ENCODE measurements at regions not wholly inside any gene's neighbourhood (a gene's known extent, or its start where the extent isn't known, plus 50 kb on each side); places are given as distances from the start of the nearest gene placed in this dataset.
"Not testable (repeated sequence)": the region's sequence is repeated elsewhere in the genome, so short reads cannot be mapped to it uniquely, and the experiment has no call there.

DNA sequence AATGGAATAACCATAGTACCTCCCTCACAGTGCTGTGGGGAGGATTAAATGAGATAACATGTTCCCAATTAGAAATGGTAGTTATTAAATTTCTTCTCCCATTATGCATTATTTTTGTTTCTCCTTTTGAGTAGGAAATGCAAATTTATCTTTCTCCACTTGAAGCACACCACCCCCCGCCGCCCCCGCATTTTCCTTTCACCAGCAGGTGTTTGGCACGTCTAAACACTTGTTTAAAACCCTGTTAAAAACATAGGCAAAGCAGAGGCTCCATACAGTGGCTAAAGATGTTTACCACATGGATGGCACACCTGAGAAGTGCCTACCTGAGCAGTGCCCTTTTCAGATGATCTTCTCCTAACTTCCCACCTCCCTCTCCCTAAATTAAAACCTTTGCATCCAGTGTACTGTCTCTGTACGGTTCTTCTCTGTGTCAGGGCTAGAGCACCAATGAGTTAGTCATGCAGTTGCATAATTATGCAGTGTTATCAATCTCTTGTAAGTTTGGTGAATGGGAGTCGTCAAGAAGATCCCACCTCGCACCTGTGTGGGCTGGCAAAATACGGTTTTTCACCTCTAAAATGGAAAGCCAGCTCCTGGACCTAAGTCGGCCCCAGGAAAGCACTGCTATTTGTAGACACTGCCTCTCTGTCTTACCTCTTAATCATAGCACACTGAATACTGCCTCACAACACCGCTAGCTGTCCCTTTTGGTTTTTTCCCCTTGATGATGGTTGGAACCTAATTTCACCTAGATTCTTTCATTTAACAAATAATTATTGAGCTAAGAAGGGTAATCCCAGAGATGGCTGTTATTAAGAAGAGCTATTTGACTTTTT, 122.0 kb downstream of the CT47B1 start:
- DNase-seq (ENCODE audit: low read depth in 2 of 2): peak; percentile 8 to 34

DNA sequence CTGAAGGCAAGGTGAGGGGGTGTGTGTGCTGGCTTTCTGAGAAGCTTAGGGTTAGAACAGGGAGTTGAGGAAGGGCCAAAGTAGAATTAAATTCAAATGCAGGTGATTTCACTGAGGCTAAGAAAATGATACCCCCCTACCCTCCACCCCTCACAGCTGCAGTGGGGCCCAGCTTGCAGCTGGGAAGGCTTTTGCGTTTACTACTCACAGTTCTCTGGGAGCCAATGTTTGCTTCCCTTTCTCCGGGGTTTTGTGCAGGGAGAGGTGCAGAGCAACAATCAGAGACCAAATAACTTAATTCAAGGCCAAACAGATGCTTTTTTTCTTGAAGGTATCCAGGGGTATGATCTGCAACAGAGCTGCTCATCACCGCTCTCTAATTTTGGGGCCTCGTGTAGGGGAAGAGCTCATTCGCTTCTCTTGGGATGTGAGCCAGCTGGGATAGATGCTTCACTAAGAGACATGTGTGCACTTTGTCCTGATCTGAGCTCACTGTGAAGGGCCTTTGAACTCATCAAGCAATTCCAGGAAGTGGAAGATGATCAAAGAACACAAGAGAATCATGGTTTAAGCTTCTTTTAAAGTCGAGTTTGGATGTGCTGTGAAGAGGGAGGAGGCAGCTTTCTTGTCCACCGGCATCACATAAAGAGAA, 122.7 kb upstream of the C1GALT1C1 start:
- DNase-seq (ENCODE audit: low read depth in 2 of 2): no peak

DNA sequence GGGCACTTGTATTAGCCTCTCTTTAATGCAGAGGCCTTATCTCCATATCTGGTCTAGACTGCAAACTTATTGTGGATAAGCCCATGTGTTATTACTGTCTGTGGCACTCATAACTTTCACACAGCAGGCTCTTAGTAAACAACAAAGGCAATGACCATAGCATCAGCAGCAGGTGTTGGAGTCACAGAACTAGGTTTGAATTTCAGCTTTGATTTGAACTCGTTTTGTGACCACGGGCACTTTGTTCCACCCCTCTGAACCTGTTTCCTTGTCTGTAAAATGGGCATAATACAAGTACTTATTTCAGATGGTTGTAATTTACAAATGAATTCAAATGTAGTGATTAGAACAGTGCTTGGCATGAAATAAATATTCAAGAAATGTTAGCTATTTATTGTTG, 121.8 kb upstream of the C1GALT1C1 start:
- no peak for DNase-seq (ENCODE audit: low read depth in 2 of 2)

DNA sequence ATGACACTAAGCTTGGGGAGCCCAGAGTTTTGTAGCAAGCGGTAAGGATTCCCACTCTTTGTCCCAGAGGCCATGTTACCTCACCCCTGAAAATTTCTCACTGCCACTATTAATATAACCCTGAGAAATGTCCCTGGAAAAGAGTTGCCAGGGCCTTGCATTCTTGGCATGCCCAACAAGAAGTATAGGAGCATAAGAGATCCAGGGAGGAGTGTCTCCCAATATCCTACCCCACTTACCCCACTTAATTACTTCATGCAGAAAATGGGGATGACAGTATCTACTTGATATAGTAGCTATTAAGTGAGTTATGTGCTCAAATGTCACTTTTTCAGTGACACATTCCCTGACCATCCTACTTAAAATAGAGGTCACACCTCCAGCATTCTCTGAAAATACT, 120.5 kb upstream of the C1GALT1C1 start:
- DNase-seq (ENCODE audit: low read depth in 2 of 2): no peak

DNA sequence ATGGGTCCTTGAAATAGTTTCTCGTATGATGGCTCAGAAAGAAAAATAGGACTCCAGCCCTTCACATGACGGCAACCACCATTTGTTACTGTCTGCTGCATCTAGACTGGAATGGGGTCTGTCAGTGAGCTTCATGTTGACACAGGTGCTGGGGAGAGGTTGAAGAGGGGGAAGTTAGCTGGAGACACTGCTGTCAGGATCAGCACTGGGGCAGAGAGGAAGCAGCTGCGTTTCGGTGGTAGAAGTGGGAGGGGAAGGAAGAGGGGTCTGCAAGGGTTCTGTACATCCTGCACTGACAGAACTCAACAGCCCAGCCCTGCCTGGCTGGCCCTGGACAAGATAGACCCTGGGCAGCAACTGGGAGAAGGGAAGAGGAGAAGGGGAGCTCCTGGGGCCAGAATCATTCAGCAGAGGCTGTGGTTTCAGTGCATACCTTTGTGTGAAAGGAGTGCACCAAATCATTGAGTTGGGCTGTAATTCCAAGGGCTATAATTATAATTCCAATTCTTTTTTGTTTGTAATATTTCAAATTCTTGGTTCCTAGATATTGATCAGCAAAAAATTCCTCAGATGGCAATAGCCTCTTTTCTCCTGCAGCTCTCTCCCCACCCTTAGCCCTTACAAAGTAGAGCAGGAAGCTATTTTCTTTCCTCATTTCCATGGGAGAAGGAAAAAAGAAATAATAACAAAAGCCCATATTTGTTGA, 119.4 kb upstream of the C1GALT1C1 start:
- no peak for DNase-seq (ENCODE audit: low read depth in 2 of 2)

DNA sequence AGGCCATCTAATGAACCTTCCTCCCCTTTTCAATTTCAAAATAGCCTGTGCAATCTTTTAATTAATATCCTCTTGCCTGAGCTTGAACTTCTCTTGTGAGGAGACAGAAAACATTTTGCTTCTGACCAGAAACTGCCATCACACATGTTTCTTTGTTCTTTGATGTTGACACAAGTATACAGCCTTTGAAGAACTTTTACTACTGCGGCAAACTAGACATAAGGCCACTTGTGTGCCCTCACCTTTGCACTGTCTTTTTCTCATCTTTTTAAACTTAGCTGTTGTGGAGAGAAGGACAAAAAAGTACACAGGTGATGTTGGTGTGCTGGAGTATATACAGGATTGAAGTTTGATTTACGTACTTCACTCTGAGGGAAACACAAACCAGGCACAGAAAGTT, 116.3 kb upstream of the C1GALT1C1 start:
- DNase-seq (ENCODE audit: low read depth in 2 of 2): no peak

DNA sequence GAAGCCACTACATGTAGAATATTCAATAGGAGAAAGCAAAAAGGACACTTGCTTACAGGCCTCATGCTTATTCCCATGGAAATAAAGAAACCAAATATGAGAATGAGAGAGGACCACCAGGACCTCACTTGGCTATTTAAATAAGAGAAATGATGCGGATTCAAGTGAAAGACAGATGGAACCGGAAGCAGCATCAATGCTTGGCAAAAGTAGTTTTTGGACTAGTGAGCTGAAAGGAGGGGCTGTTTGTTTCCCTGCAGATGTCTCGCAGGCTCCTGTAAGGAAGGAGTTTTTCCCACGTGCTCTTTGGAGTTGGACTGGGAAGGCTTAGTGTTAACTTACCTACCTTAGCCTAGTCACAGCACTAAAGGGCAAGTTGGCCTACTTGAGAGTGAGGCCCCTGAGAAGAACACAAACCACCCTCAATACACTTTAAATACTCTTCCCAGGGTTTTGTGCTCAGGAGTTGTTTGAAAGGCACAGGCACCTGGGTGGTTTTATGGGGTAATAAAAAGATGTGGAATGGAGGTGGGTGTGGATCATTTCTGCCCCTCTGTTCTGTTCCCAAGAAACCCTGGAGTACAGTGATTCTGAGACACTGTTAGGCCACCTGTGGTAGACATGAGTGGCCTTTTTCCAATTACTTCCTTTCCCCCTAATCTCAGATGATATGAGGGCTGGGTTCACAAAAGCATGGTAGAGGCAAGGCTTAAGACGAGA, 113.3 kb upstream of the C1GALT1C1 start:
- no peak for DNase-seq (ENCODE audit: low read depth in 2 of 2)

DNA sequence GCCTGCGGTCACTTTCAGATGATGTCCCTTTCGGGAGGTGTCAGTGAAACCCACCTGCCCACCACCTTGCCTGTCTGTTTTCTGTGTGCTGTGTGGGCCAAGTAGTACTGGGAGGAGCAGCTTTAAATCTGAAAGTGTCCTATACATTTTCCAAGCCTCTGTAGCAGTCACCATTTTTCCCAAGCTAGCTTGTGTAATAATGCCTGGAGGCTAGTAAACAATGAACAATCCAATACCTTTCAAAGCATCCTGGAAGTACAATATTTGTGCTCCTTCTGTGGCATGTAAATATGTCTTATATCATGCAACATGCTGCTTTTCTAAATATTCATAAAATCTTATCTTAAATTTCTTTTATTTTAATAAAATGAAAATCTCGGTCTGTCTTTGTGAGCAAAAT, 111.6 kb upstream of the C1GALT1C1 start:
- DNase-seq (ENCODE audit: low read depth in 2 of 2): no peak

DNA sequence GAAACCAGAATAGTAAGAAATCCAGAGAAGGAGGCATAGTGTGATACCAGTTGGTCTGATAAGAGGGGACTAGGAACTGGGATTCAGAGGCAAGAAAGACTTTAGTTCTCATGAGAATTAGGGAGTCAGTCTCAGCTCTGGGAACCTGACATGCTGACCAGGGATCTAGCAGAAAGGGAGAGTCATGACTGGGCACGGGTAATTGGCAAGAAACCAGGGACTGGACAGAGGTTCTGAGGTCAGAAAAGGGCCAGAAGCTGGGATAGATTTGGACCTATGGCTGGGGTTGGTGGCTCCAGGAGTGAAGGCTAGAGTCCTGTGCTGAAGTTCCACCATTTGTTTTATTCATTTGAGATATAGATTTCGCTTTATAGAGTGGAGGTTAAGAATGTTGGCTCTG, 110.2 kb upstream of the C1GALT1C1 start:
- DNase-seq (ENCODE audit: low read depth in 2 of 2): no peak

DNA sequence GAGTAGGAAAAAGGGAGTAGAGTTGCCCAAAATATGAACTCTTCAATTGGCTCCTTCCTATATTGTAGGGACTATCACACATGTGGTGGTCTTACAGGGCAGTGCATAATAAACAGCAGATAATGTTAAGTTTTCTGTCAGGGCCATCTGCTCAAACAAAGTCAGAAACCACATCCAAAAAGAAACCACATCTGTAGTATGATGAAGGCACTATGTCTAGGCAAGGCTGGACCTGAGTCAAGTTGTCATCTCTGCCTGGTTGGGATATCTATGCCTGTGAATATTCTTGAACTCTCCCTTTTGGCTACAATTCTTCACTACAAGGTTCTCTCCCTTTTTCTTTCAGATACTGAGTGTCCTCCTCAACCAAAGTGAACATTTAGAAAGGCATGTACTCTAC, 109.4 kb upstream of the C1GALT1C1 start:
- no peak for DNase-seq (ENCODE audit: low read depth in 2 of 2)

DNA sequence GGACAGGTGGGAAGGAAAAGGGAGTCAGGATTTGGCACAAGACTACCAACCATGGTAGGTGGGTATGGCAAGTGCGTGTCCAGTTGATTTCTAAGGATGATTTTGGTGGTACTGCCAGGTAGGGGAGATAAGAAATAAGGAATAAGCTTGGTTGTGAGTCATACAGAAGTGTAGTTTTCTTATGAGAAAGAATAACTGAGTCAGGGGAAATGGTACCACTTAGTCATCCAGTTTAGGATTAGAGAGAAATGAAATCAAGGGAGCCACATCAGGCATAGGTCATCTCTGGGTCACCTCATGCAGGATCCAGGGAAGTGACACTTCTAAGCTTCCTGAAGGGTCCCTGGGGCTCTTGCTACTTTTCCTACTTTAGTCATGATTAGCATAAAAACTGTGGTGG, 107.1 kb upstream of the C1GALT1C1 start:
- DNase-seq (ENCODE audit: low read depth in 2 of 2): no peak

DNA sequence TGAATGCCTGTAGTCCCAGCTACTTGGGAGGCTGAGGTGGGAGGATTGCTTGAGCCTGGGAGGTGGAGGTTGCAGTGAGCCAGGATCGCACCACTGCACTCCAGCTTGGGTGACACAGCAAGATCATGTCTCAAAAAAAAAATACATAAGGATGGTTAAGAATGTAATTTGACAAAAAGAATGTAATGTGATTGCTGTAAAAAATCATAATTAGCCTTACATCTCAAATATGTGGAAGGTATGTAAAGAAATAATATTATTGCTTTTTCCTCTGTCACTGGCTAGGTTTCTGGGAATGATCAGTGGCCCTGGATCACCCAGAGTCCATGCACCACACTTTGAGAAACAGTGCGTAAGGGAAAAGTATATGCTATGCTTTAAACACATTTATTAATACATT, 106.1 kb upstream of the C1GALT1C1 start:
- no peak for DNase-seq (ENCODE audit: low read depth in 2 of 2)

DNA sequence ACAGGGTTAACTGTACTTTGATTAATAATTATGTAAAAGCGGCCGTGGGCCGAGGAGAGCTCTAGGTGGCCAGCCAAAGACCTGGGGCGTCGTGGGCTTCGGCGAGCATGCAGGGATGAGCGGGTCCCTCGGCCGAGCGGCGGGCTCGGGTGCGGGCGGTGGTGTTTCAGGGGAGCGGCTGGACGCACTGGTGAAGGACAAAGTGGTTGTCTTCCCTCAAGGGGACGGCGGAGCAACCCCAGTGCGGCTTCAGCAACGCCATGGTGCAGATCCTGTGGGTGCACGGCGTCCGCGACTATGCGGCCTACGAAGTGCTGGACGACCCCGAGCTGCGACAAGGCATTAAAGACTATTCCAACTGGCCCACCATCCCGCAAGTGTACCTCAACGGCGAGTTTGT, 103.0 kb upstream of the C1GALT1C1 start:
- DNase-seq (ENCODE audit: low read depth in 2 of 2): no peak

DNA sequence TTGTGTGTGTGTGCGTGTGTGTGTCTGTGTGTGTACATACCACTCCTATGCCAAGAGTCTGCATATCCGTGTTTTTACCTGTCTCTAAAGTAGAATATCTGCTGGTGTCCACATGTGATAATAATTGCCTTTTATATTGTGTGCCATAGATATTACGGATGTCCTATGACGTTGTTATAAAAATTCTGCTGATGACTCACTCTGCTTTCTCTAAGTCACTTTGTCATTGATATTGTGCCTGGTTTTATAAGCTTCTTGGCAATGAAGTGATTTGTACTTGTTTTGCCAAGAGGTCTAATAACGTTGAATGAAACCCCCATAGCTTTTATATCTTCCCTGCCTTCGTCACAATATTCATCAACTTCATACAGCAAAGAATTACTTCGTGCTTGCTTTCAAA, 102.6 kb upstream of the C1GALT1C1 start:
- no peak for DNase-seq (ENCODE audit: low read depth in 2 of 2)

DNA sequence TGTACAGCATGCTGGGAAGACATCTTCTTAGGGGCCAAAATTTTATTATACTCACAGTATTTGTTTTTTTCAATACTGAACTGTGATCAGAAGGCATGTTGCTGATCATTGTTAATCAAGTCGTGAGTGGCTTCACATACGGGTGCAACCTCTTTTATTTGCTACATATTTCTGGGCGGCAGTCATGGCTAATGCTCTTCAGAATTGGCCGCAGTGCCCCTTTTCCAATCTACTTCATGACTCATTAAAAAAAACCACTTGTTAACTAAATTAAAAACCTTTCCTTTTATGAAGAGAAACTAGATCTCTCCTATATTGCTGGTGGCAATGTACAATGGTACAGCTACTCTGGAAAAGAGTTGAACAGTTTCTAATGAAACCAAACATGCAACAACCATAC, 101.5 kb upstream of the C1GALT1C1 start:
- no peak for DNase-seq (ENCODE audit: low read depth in 2 of 2)

DNA sequence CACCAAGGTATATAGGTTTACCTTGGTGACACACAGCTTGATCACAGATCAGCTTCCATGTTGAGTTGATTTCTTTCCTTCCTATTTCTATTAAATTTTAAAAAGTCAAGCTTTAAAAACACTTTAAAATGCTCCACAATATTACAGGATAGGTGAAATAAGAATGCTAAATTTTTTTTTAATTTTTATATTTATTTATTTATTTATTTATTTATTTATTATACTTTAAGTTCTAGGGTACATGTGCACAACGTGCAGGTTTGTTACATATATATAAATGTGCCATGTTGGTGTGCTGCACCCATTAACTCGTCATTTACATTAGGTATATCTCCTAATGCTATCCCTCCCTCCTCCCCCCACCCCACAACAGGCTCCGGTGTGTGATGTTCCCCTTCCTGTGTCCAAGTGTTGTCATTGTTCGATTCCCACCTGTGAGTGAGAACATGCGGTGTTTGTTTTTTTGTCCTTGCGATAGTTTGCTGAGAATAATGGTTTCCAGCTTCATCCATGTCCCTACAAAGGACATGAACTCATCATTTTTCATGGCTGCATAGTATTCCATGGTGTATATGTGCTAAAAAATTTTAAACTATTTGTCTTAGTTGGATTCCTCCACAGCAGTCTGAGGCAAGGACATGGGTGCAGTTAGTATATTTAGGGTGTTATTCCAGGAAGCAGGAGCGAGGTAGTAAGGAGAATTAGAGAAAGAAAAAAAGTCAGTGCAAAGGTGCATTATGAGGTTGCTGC, 99.8 kb upstream of the C1GALT1C1 start:
- DNase-seq (ENCODE audit: low read depth in 2 of 2): not testable (repeated sequence)

DNA sequence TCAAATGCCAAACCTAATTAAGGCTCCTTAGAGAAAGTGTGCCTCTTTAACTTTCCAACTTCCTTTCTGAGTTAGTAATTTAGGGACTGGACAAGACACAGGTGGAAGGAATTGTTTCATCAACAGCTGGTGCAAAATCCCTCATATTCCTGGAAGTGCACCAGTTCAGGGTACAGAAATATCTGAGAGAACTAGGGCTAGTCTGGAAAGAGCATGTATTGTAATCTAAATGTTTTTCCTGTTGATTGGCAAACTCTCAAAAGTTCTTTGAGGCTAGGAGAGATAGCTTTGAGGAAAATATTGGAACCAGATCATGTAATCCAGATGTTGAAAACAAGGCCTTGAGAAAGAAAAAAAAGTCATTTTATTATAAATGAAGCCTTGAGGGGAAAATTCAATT, 98.1 kb upstream of the C1GALT1C1 start:
- no peak for DNase-seq (ENCODE audit: low read depth in 2 of 2)

DNA sequence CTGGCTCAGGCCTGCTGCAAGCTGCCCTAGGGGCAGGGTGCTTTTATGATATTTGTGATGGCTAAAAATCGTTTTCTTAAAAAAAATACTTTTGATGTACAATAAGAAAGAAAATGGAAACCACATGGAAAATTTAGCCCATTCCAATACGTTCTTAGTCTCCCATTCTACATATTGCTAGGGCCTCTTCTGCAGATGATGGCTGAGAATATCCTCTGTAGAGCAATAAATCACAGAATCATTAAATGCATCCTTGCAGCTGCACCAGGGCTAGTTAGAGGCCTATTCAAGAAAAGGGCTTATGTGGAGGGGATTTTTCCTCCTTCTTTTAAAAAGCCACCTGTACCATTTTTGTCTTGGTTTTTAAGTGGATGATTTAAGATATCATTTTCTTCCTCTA, 97.6 kb upstream of the C1GALT1C1 start:
- no peak for DNase-seq (ENCODE audit: low read depth in 2 of 2)

DNA sequence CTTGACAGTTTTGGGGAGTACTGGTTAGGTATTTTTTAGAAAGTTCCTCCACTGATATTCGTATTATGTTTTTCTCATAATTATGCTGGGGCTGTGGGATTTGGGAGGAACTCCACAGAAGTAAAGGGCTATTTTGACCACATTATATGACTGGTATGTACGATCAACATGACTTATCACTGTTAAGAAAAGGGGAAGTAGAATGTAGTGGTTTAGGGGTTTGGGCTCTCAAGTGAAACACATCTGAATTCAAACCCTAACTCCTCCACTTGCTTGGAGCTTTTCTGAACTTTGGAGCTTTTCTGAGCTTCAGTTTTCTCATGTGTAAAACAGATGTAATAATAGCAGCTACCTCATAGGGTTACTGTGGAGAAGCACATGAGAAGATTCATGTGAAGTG, 96.4 kb upstream of the C1GALT1C1 start:
- DNase-seq (ENCODE audit: low read depth in 2 of 2): no peak

DNA sequence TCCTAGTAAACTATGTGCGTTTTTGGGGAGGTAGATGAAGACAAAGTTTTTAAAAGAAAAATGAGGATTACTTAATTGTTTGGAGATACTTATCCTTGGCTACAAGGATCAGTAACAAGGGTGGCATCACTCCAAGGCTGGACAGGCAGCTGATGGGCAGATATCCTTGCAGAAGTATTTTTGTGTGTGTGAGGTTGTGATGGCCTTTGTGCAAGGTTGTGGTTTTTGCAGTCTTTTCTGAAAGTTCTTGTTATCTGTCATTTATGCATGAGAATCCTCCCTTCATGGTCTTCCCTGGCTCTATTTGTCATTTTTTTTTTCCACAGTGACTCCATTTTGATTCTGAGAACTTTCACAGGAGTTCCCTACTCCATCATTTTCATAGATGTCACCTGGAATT, 96.0 kb upstream of the C1GALT1C1 start:
- DNase-seq (ENCODE audit: low read depth in 2 of 2): no peak

DNA sequence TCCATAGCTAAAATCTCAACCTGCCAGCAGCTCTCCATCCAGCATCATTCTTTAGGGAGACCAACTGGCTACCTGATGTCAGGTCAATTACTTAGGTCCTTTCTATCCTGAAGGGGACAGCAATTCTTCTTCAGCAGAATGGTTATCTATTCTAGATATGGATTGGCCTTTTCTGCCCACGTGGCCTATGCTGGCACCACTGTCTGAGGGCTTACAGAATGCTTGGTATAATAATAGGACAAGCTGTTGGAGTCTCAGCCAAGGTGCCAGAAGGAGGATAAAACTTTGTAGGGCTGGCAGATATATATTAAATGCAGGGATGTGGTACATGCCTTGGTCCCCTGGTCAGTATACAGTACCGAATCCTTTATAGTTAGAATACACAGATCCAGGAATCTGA, 89.8 kb upstream of the C1GALT1C1 start:
- DNase-seq (ENCODE audit: low read depth in 2 of 2): no peak

DNA sequence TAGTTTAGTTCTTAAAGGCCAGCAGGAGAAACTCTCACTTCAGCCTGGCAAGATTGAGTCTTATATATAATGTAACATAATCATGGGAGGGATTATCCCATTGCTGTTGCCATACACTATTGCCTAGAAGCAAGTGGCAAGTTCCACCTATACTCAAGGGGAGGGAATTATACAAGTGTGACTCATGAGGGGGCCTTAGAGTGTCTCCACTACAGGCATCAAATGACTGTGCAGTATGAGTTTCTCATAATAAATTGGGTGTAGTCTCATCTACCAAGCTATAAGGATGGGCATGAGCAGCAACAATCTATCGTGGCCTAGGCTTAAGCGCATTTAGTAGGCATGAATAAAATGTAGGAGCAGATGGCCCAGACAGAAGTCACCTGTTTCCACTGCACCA, 89.1 kb upstream of the C1GALT1C1 start:
- DNase-seq (ENCODE audit: low read depth in 2 of 2): no peak

All from stimulated activated CD4-positive, alpha-beta T cell treated with anti-CD3 and anti-CD28 coated beads, Interleukin-12 subunit alpha, Interleukin-12 subunit beta, amount 100 ng/mL, for 24 hours (primary cell).